CD4-positive, alpha-beta T cell treated with Interleukin-4 for 1 hour (primary cell): ENCODE measurements at regions not wholly inside any gene's neighbourhood (a gene's known extent, or its start where the extent isn't known, plus 50 kb on each side); places are given as distances from the start of the nearest gene placed in this dataset.
"Not testable (repeated sequence)": the region's sequence is repeated elsewhere in the genome, so short reads cannot be mapped to it uniquely, and the experiment has no call there.

ENCODE experiments used
- DNase-seq, 2 donors: peaks; one replicate each; pipeline ENCODE4 v3.0.0-alpha.2; 2020 to 2022

DNA sequence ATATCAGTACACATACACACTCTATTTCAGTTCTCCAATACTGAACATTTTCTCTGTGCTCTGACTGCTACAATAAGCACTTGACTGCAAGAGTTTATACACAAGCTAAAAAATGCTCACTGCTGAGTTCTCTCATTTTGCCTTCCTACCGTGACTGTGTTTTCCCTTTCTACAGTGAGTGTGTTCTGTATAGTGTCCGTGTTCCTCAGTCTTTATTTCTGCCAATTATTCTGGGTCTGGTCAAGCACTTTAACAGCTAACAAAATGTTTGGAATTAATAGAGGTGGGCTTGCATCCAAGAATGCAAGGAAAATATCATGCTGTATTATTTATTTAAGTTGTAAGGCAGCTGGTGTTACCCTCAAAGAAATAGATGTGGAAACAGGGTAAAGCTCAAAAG lies 217.0 kb upstream of the NREP start:
- DNase-seq, result no peak

DNA sequence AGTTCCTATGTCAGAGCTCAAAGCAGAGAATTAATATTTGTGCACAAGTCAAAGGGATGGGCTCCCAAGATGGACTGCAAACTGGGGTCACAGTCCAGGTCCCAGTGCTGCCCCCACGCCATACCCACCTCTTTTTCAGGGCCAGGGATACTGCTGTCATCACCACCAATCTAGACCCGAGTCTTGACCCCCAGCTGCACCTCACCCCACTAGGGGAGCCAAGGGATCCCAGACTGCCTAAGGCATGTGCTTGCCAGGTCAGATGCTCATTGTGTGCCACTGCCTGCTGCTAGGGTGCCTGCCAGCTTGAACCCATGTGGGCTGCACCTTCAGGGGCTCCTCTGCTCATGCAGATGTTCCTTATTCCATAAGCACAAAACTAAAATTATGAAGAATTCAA lies 215.6 kb upstream of the NREP start:
- DNase-seq, result no peak

DNA sequence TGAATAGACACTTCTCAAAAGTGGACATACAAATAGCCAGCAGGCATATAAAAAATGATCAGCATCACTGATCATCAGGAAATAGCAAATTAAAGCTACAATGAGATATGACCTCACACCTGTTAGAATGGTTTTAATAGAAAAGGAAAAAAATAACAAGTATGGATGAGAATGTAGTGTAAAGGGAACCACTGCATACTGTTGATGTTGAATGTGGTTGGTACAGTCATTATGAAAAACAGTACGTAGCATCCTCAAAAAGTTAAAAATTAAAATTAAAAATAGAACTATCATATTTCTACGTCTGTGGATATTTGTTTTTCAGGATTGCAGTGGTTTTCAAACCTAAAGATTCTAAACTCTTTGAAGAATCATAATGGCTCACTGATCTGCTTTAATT lies 215.1 kb upstream of the NREP start:
- DNase-seq, result no peak

DNA sequence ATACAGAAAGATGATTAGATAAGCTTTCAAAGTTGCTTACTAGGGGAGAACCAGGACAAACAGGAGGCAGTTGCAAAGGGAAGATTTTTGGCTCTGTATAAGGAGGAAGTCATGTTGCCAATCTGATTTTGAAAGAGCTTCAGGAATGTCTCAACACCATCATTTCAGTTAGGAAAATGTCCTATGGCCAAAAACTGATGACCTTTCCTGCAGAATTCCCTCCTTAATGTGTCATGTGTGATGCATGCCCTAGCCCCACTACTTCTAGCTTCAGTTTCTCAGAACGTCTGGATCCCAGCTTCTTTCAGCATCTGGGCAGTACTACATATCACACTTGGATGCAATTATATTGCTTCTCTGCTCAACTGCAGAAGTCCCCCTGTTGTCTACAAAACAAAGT lies 211.5 kb upstream of the NREP start:
- DNase-seq, result no peak

DNA sequence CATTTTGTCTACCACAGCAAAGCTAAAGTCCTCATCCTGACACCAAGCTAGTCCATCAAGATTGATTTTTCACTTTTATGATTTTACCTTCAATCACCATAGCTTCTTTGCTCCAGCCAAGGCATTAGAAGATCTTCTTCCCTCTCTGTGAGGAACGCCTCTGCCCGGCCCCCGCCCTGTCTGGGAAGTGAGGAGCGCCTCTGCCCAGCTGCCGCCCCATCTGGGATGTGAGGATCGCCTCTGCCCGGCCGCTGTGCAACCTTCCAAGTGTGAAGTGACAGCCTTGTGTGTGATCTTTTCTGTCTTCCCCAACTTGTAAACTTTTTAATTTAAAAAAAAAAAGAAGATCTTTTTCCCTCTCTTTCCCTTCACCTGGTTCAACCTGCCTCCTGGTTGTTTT lies 210.5 kb upstream of the NREP start:
- no peak for DNase-seq

DNA sequence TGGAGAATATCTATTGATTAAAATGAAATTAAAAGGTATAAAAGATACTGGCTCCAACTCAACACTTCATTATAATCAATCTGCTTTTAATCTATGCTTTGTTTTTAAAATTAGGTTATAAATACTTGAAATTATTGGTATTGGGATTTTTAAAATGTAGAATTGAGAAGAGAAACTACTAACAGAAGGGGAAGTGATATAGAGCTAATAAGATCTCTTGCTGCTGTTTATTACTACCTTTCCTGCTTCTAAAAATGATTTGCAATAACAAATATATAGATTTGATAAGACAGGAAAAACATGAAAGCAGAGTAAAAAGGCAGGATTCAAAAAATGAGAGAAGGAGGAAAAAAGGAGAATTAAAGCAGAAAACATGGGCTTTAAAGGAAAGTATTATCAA lies 209.3 kb upstream of the NREP start:
- DNase-seq, result no peak

DNA sequence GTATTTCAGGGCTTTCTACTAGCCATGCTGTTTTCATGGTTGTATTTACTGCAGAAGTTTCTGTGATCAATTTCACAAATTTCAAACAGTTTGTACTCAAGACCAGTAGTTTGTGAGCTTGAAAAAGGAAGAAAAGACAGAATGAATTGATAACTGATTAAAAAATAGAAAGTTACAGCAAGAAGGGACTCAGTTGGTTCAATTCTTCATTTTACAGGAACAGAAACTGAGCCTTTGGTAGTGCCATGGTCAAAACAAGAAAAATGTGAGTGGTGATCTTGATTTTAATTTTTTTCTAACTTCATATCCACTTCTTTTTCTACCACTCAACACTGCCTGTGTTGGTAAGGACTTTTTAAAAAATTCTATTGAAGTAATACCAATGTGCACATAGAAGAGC lies 206.6 kb upstream of the NREP start:
- DNase-seq, result no peak

DNA sequence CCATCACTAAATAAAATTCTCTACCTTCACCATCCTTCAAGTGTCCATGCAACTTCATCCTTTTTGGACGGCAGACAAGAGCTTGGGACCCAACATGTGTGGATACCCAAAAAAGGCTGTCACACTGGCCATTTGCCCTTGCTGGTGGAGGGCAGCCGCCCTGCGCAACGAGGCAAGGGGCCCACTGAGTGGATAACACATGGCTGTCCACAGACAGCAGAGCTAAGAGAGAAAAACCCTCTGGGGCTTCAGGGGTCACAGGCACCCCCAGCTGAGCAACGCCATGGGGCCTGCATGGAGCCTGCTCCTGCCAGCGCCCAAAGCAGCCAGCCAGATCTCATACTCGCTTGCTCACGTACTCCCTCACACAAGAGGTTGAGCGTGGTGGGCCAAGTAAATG lies 205.9 kb upstream of the NREP start:
- DNase-seq, result no peak

DNA sequence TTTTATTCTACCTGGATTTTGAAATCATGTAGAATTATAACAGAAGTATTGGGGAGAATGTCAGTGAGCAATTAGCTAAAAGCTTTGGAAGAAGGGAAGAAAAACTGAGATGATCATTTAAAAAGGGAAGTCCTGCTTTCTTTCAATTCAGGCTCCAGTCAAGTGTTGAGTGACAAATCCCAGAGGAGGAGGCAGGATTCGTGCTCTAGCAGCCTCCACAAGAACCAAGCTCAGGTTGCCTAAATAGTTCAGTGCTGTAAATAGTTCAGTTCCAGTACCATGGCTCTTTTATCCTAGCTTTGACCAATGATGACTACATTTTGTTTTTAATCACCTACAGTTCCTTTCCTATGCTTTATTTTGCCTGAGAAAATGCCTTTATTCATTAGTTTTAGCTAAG lies 204.9 kb upstream of the NREP start:
- DNase-seq, result no peak

DNA sequence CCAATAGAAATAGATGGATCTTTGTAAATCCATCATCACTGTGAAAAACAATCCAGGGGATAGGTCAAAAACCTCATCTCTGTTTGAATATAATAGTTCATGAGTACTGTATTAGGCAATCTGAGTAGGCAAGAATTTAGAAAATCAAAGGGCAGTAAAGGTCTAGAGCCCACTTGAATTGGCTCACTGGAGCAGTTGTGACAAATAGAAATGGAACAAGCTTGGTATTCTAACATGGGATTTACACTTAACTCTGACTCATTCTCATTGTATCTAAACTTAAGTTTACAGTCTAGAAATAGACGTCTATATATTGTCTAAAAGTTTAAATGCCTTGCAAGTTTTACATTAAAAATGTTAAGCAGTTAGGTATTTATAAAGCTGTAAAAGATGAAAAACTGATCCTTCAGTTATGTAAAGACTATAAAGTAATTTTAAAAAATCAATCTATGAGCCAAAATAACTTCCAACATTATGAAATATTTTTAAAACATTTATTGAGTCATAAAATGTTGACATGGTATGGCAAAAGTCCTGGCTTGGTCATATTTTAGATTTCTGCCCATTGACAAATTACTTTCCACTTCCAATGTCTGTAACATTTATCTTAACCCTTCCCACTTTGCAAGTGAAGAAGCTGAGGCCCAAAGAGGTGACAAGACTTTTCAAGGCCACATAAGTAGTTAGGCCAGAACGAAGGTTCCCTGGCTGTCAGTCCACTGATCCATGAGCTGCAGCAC lies 203.7 kb upstream of the NREP start:
- DNase-seq, result no peak

DNA sequence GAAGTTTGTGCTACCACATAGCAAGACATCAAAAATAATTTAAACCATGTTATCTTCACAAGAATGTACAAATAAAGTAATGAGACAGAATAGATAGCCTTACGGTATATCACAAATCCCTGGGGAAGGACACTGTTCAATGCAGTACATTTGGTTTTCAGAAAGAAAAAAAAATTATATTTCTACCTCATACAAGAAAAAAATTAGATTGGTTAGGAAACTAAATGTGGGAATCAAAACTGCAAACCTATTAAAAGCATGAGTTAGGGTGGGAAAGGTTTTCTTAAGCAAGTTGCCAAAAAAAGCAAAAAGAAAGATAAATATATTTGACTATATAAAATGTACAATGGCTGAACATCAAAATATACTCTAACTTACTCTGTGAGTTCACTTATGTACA lies 201.9 kb upstream of the NREP start:
- DNase-seq, result no peak

DNA sequence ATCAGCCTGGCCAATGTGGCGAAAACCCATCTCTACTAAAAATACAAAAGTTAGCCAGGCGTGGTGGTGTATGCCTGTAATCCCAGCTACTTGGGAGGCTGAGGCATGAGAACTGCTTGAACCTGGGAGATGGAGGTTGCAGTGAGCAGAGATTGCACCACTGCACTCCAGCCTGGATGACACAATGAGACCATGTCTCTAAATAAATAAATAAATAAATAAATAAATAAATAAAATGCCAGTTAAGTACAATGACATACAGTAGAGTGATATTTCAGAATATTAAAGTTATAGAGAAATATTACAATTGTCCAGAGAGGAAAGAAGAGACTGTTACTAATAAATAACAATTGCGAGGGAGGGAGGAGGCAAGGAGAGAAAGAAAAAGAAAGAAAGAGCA lies 199.8 kb upstream of the NREP start:
- DNase-seq, result not testable (repeated sequence)

DNA sequence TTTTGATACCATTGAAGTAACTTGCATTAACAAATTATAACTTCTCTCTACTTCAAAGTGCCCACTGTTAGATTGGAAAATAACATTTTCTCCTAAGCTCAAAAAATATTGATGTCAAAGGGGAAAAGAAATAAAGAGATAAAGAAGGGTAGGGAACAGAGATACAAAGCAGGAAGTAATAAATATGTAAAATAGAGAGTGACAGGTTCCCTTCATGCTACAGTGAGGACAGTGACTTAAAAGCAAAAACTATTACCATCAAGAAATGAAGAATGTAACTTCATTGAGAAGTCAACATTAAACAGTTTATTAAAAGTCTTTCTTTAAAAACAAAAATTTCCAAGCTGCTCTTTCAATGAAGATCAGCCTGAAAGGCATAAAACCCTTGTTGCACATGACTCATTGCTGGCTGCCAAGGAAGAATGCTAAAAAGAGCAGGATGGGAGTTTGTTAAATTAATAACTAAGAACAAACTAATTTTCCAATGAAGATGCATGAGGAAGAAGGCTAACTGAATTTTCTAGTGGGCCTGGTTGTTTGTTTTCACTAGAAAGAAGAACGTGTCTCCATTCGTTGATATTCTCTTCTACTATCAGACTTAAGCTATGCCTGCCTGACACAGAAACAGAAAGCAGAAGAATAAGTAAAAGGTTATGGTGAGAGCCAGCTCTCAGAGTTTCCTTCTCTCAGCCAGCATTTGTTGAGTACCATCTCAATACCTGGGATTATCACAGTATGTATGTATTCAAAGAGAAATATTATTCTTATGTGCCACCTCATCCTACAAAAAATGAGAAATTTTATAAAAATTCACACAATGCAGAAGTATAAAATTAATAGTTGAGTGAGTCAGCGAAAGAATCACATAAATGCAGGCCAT lies 197.8 kb upstream of the NREP start:
- no peak for DNase-seq

DNA sequence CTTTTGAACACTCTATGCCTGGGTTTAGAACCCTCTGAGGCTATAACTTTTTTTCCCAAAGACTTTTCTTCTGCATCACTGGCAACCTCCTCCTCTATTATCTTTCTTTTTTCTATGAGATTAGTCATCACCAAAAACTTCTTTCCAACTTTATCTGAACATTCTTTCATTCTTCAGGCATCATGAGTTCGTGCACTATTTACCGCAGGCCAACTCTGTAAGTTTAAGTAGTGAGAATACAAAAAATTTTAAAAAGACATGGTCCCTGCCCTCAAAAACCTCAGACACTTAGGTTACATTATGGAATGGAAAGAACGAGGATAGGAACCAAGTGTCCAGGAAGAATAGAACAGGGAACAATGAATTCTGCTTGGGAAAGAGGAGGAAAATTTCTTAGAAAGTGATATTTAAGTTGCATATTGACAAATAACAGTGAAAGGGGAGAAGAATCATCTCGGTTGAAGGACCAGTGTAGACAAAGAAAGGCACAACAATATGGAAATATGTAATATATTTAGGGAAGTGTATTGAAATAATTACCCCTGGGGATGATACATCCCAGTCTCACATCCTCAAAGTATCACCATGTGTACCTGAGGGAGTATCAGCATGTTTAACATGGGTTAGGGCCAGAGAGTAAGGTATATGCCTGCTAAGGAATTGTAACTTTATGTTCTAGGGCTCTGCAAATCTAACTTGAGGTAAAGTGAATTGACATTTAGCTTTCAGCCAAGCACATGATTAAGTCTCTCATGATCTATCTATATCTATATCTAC lies 196.5 kb upstream of the NREP start:
- DNase-seq, result no peak

DNA sequence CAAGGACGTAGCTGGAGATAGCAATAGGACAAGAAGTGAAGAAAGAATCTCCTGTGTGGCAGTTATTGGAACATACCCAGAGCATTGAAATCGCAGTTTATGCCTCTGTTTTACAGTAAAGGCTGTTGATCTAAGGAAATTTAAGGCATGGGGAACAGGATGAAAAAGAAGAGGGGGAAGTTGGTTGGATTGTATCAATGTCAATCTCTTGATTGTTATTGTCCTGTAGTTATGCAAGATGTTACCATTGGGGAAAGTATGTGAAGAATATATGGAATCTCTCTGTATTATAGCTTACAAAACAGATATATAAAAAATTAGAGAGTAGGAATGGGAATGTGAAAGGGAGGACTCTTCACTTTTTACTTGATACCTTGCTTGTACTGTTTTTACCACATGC lies 195.6 kb upstream of the NREP start:
- DNase-seq, result no peak

DNA sequence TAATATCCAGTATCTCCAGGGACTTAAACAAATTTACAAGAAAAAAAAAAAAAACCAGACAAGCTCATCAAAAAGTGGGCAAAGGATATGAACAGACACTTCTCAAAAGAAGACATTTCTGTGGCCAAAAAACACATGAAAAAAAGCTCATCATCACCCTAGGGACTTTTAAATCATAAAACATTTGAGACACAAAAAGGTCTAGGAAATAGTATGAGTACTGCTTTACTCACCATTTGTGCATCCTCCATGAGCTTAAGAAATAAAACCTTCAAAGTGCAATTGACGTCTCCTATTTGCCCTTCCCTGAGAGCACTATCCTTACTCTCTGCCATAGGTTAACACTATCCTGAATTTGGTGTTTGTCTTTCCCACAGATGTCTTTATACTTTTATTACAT lies 193.7 kb upstream of the NREP start:
- no peak for DNase-seq

DNA sequence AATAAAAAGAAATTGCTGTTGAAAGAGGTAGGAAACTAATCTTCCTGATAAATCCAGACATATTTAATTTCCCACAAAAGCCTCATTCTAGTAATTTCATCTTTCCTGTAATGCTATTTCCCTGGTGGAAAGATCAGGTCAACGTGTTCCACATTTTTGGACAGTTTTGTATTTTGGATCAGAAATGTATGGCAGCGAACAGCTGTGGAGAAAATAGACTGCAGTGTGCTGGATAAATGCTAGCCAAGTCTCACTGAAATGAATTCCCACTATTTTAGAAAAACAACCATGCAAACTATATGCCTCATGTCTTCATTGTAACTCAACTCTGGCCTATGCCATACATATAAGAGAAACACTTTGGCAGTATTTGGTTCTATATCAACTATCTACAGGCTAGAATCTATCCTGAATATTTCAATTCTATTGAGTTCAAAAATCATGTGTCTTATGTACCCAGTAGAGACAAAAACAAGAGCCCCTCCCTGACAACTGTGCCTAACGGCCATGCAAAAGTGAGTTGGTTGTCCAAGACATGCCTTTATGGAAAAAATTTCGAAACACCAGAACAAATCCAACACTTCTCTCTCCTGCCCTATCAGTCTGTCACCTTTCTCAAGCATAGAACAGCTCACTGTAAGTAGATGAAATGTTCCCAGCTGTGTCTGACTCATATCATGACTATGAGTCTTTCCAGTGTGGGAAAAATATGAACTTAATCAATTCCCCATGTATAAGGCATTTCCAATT lies 191.3 kb upstream of the NREP start:
- DNase-seq, result no peak

DNA sequence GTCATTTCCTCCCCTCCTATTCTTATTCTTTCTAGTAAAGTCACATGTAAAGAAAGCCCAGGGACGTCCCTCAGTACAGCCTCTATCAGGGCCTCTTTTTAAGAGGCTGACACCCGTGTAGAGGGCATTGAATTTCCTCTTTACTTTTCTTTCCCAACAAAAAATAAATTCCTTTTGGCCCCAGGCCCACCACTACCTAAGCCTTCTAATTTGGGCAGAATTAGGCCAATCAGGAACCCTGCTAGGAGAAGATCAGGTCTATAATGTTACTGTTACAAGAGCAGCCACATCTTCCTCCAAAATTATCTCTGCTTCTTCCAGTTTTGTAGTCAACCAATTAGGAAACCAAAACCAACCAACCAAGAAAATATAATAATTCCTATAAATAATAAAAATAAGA lies 189.6 kb upstream of the NREP start:
- DNase-seq, result no peak

DNA sequence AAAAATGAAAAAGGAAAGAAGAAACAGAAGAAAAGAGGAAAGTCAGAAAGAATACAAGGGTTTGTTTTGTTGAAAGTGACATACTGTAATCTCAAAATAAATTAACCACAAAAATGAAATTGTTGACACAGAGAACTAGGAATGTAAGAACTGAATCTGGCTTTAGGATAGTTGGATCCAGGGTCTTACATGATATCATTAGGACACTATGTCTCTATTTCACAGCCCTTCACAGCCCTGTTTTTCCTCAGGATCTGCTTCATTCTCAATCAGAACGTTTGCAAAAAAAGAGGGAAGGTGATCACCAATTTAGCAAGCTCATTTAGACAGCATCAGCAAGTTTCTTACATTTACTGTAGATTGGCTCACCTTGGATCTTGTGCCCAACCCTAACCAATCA lies 188.5 kb upstream of the NREP start:
- DNase-seq, result no peak

DNA sequence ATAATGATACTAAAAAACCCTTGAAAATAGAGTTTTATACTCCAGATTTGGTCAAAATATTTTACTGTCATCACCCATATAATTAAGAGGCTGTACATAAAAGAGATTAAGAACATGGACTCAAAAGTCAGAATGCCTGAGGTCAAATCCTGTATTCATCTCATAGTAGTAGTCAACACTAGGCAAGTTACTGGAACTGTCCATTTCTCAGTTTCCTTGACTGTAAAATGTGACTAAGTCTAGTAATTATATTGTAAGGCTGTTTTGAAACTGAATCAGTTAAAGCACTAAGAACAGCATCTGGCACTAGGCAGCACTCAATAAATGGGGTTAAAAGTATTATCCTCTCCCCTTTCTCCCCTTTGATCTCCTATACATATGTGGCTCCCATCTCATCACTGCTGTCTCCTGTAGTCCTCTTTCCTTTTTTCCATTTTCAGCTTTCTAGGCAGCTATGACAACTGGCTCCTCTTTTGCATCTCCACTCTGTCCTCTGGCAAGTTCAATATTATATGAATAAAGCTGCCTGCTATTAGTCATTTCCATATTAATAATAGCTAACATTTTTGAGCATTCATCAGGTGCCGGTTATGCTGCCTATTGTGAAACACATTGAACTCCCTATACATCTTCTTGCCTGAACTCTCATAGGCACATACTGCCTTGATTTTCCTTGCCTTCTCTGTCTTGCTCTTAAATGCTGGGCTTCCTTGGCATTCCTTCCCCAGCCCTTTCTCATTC lies 185.8 kb upstream of the NREP start:
- no peak for DNase-seq

DNA sequence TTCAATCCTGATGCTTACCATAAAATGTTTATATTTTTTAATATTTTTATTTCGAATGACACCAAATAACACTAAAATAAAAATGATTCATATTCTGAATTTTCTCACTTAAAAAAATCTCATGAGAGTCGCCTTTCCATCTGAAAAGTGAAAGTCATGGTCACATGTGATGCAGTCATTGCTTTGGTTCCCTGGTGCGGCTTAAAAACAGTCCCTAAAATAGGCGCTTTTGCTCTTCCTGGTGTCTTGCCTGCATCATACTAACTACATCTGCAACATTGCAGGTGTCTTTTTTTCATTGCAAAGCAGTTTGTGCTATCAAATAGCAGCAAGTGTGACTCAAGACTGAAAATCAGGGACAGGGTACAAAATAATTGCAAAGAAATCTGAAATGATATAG lies 185.2 kb upstream of the NREP start:
- no peak for DNase-seq

DNA sequence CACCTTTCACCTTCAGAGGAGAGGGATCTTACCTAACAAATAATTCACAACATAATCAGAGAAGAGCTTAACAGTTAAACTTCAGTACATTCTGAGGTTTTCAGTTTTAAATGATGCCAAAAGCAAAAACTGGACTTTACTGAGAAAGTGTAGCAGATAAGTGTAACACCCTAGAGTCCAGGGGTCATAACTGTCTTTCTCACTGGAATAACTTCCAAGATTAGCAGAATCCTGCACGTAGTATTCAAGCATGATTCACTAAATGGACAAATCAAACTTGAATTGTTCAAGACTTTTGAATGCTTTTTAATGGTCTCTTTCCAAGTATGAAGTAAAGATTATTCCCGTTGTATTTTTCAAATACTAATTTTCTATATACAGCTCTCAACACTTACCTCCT lies 180.1 kb upstream of the NREP start:
- DNase-seq, result no peak
